ENCODE measurements at regions not wholly inside any gene's neighbourhood (a gene's known extent, or its start where the extent isn't known, plus 50 kb on each side); places are given as distances from the start of the nearest gene placed in this dataset.

- no peak overlapping the region for H3K27ac ChIP-seq
- no peaks in the 10 kb centered on the region for H3K36me3 ChIP-seq
- no peak overlapping the region for H3K4me3 ChIP-seq (ENCODE audit: low read depth in 1 of 2, low read length in 1 of 2)
- H3K27me3 ChIP-seq: no peaks in the 10 kb centered on the region
- no peak for TF ChIP-seq CTCF (IDR thresholded peaks at IDR 0.05)
- H3K4me1 ChIP-seq (ENCODE audit: control insufficient read depth in 1 of 2, insufficient read depth in 1 of 2, low read depth in 1 of 2, low read length in 1 of 2): no peaks in the 10 kb centered on the region
- H3K9me3 ChIP-seq: no peaks in the 10 kb centered on the region
Observed at GRCh38 chr2:145055651-145056050, 535.7 kb upstream of the ZEB2 start.

GRCh38 chr2:145050134-145050533, 530.2 kb upstream of the ZEB2 start:
- no peaks in the 10 kb centered on the region for H3K9me3 ChIP-seq
- no peak overlapping the region for H3K4me3 ChIP-seq (ENCODE audit: low read depth in 1 of 2, low read length in 1 of 2)
- no peaks in the 10 kb centered on the region for H3K27me3 ChIP-seq
- TF ChIP-seq CTCF (IDR thresholded peaks at IDR 0.05): no peak
- H3K4me1 ChIP-seq (ENCODE audit: control insufficient read depth in 1 of 2, insufficient read depth in 1 of 2, low read depth in 1 of 2, low read length in 1 of 2): no peaks in the 10 kb centered on the region
- no peak overlapping the region for H3K27ac ChIP-seq
- H3K36me3 ChIP-seq: no peaks in the 10 kb centered on the region

- TF ChIP-seq CTCF (IDR thresholded peaks at IDR 0.05): no peak
- H3K4me3 ChIP-seq (ENCODE audit: low read depth in 1 of 2, low read length in 1 of 2): no peak overlapping the region
- no peaks in the 10 kb centered on the region for H3K36me3 ChIP-seq
- no peaks in the 10 kb centered on the region for H3K9me3 ChIP-seq
- no peak overlapping the region for H3K27ac ChIP-seq
- no peaks in the 10 kb centered on the region for H3K27me3 ChIP-seq
- H3K4me1 ChIP-seq (ENCODE audit: control insufficient read depth in 1 of 2, insufficient read depth in 1 of 2, low read depth in 1 of 2, low read length in 1 of 2): no peaks in the 10 kb centered on the region
Observed at GRCh38 chr2:145049475-145049874, 529.6 kb upstream of the ZEB2 start.

- Histone ChIP-seq H3K4me3 (ENCODE audit: low read depth in 1 of 2, low read length in 1 of 2) (no peak overlapping the region), H3K36me3 (no peaks in the 10 kb centered on the region), H3K9me3 (no peaks in the 10 kb centered on the region), H3K4me1 (ENCODE audit: control insufficient read depth in 1 of 2, insufficient read depth in 1 of 2, low read depth in 1 of 2, low read length in 1 of 2) (no peaks in the 10 kb centered on the region), H3K27me3 (no peaks in the 10 kb centered on the region), H3K27ac (no peak overlapping the region)
- no peak for TF ChIP-seq CTCF (IDR thresholded peaks at IDR 0.05)
Observed at GRCh38 chr2:145047554-145047953, 527.6 kb upstream of the ZEB2 start.

- Histone ChIP-seq H3K4me3 (ENCODE audit: low read depth in 1 of 2, low read length in 1 of 2) (no peak overlapping the region), H3K27me3 (no peaks in the 10 kb centered on the region), H3K4me1 (ENCODE audit: control insufficient read depth in 1 of 2, insufficient read depth in 1 of 2, low read depth in 1 of 2, low read length in 1 of 2) (no peaks in the 10 kb centered on the region), H3K36me3 (no peaks in the 10 kb centered on the region), H3K27ac (no peak overlapping the region), H3K9me3 (no peaks in the 10 kb centered on the region)
- TF ChIP-seq CTCF (IDR thresholded peaks at IDR 0.05): no peak
Observed at GRCh38 chr2:145044491-145044890, 524.6 kb upstream of the ZEB2 start.

- TF ChIP-seq CTCF (IDR thresholded peaks at IDR 0.05): no peak
- no peaks in the 10 kb centered on the region for H3K36me3 ChIP-seq
Observed at GRCh38 chr2:145043399-145043834, 523.5 kb upstream of the ZEB2 start.

More at GRCh38 chr2:145043399-145043834, 523.5 kb upstream of the ZEB2 start:
- Histone ChIP-seq H3K4me3 (ENCODE audit: low read depth in 1 of 2, low read length in 1 of 2) (no peak overlapping the region), H3K27me3 (no peaks in the 10 kb centered on the region), H3K27ac (no peak overlapping the region), H3K9me3 (no peaks in the 10 kb centered on the region), H3K4me1 (ENCODE audit: control insufficient read depth in 1 of 2, insufficient read depth in 1 of 2, low read depth in 1 of 2, low read length in 1 of 2) (no peaks in the 10 kb centered on the region)

All from neutrophil (primary cell).